ENCODE measurements at regions not wholly inside any gene's neighbourhood (a gene's known extent, or its start where the extent isn't known, plus 50 kb on each side); places are given as distances from the start of the nearest gene placed in this dataset.

- H3K27me3 ChIP-seq (ENCODE audit: control insufficient read depth, insufficient read depth, low read length), result no peaks in the 10 kb centered on the region
- TF ChIP-seq CTCF (IDR thresholded peaks at IDR 0.05; ENCODE audit: insufficient read depth, low read depth, low read length), result no peak
- no peaks in the 10 kb centered on the region for H3K36me3 ChIP-seq (ENCODE audit: control insufficient read depth, insufficient read depth, low read length)
- ChIA-PET CTCF (interaction anchor here (1.1 kb wide), 1 partner anchor 14 kb away, joined by 4 read pairs; no protein-coding TSS in a partner anchor), POLR2A (interaction anchor here (0.7 kb wide), 1 partner anchor 11 kb away, joined by 5 read pairs; no protein-coding TSS in a partner anchor)
- no peak overlapping the region for H3K4me3 ChIP-seq (ENCODE audit: low read depth, low read length)
- DNase-seq (ENCODE audit: low read depth), result no peak
Observed at GRCh38 chr2:220441404-220441803, 814.0 kb downstream of the SLC4A3 start.

GRCh38 chr2:220442012-220442411 is 814.6 kb downstream of the SLC4A3 start:
- CTCF ChIA-PET, result interaction anchor here (1.1 kb wide), 1 partner anchor 14 kb away, joined by 4 read pairs; no protein-coding TSS in a partner anchor
- POLR2A ChIA-PET, result no interaction called here
- H3K27me3 ChIP-seq (ENCODE audit: control insufficient read depth, insufficient read depth, low read length), result no peaks in the 10 kb centered on the region
- no peak overlapping the region for H3K4me3 ChIP-seq (ENCODE audit: low read depth, low read length)
- DNase-seq (ENCODE audit: low read depth), result no peak
- TF ChIP-seq CTCF (IDR thresholded peaks at IDR 0.05; ENCODE audit: insufficient read depth, low read depth, low read length), result no peak
- no peaks in the 10 kb centered on the region for H3K36me3 ChIP-seq (ENCODE audit: control insufficient read depth, insufficient read depth, low read length)

GRCh38 chr2:220445429-220446105 is 818.1 kb downstream of the SLC4A3 start:
- POLR2A ChIA-PET, result no interaction called here
- Histone ChIP-seq H3K36me3 (ENCODE audit: control insufficient read depth, insufficient read depth, low read length) (no peaks in the 10 kb centered on the region), H3K27me3 (ENCODE audit: control insufficient read depth, insufficient read depth, low read length) (no peaks in the 10 kb centered on the region), H3K4me3 (ENCODE audit: low read depth, low read length) (no peak overlapping the region)
- DNase-seq (ENCODE audit: low read depth), result no peak
- TF ChIP-seq CTCF (IDR thresholded peaks at IDR 0.05; ENCODE audit: insufficient read depth, low read depth, low read length), result no peak
- CTCF ChIA-PET, result interaction anchor here (0.6 kb wide), 1 partner anchor 24 kb away, joined by 4 read pairs; no protein-coding TSS in a partner anchor

- H3K36me3 ChIP-seq (ENCODE audit: control insufficient read depth, insufficient read depth, low read length), result no peaks in the 10 kb centered on the region
- POLR2A ChIA-PET, result interaction anchor here (0.5 kb wide), 1 partner anchor 10 kb away, joined by 3 read pairs; no protein-coding TSS in a partner anchor
- no peak for TF ChIP-seq CTCF (IDR thresholded peaks at IDR 0.05; ENCODE audit: insufficient read depth, low read depth, low read length)
- DNase-seq (ENCODE audit: low read depth), result no peak
- H3K4me3 ChIP-seq (ENCODE audit: low read depth, low read length), result no peak overlapping the region
- H3K27me3 ChIP-seq (ENCODE audit: control insufficient read depth, insufficient read depth, low read length), result no peaks in the 10 kb centered on the region
- CTCF ChIA-PET, result no interaction called here
Observed at GRCh38 chr2:220446106-220446712, 818.8 kb downstream of the SLC4A3 start.

GRCh38 chr2:220450846-220451245 is 823.4 kb downstream of the SLC4A3 start:
- DNase-seq (ENCODE audit: low read depth), result no peak
- Histone ChIP-seq H3K36me3 (ENCODE audit: control insufficient read depth, insufficient read depth, low read length) (no peaks in the 10 kb centered on the region), H3K27me3 (ENCODE audit: control insufficient read depth, insufficient read depth, low read length) (no peaks in the 10 kb centered on the region), H3K4me3 (ENCODE audit: low read depth, low read length) (no peak overlapping the region)
- POLR2A ChIA-PET, result interaction anchor here (0.6 kb wide), 1 partner anchor 15 kb away, joined by 7 read pairs; no protein-coding TSS in a partner anchor
- no peak for TF ChIP-seq CTCF (IDR thresholded peaks at IDR 0.05; ENCODE audit: insufficient read depth, low read depth, low read length)
- CTCF ChIA-PET, result interaction anchor here (0.9 to 1.1 kb wide), 3 partner anchors 33 to 76 kb away, joined by 3 read pairs; no protein-coding TSS in a partner anchor
